Esophagus squamous epithelium (tissue), 4 donors: ENCODE measurements at regions not wholly inside any gene's neighbourhood (a gene's known extent, or its start where the extent isn't known, plus 50 kb on each side); places are given as distances from the start of the nearest gene placed in this dataset.
"Not testable (repeated sequence)": the region's sequence is repeated elsewhere in the genome, so short reads cannot be mapped to it uniquely, and the experiment has no call there.

Source experiments
- CTCF ChIP-seq, 6 experiments: fragments of 450-650 bp in 4 of 6; fragments of 200-600 bp in 2 of 6; sonication (generic) in 2 of 6; IDR thresholded peaks; one replicate each; pipeline ENCODE4 v1.5.1; 2016 to 2019; ENCODE audit warnings: antibody characterized with exemption in 6 of 6, mild to moderate bottlenecking in 4 of 6, moderate library complexity in 4 of 6
- POLR2A ChIP-seq, 4 donors: fragments of 450-650 bp; IDR thresholded peaks; one replicate each; pipeline ENCODE4 v1.6.1; 2017; ENCODE audit warnings: antibody characterized with exemption in 4 of 4, mild to moderate bottlenecking in 4 of 4, moderate library complexity in 3 of 4

GRCh38 chrX:955168-955781 is 257.2 kb downstream of the CRLF2 start:
- TF ChIP-seq POLR2A, CTCF (IDR thresholded peaks at IDR 0.05): not testable (repeated sequence)
